ENCODE measurements at regions not wholly inside any gene's neighbourhood (a gene's known extent, or its start where the extent isn't known, plus 50 kb on each side); places are given as distances from the start of the nearest gene placed in this dataset.

GRCh38 chr6:54057058-54057457 lies 54.2 kb upstream of the MLIP start:
- ChIA-PET POLR2A (no interaction called here), CTCF (interaction anchor here (1.5 kb wide), 1 partner anchor 101 kb away, joined by 5 read pairs; no protein-coding TSS in a partner anchor)
- Histone ChIP-seq H3K36me3 (ENCODE audit: control insufficient read depth in 2 of 2, insufficient read depth in 1 of 2, low read length in 2 of 2) (no peaks in the 10 kb centered on the region), H3K27ac (ENCODE audit: extremely low read depth, low read depth, low read length) (no peak overlapping the region), H3K9me3 (ENCODE audit: control insufficient read depth, insufficient read depth, low read depth, low read length) (no peaks in the 10 kb centered on the region), H3K4me3 (ENCODE audit: low read depth, low read length) (no peak overlapping the region), H3K4me1 (ENCODE audit: control insufficient read depth, insufficient read depth, low read length) (peaks cover 3% of the 10 kb centered on the region; the same call in 1 of the 2 replicates)
- TF ChIP-seq YY1 (tag by site-specific recombination; IDR thresholded peaks at IDR 0.05) (no peak), IKZF3 (tag by site-specific recombination; IDR thresholded peaks at IDR 0.05) (no peak), RBAK (tag by site-specific recombination; IDR thresholded peaks at IDR 0.05) (no peak), ZBTB11 (tag by site-specific recombination; conservative IDR thresholded peaks at IDR 0.05; ENCODE audit: low read depth) (no peak), BCL11B (tag by site-specific recombination; IDR thresholded peaks at IDR 0.05; ENCODE audit: low read depth) (no peak), ZNF777 (tag by site-specific recombination; IDR thresholded peaks at IDR 0.05; ENCODE audit: borderline replicate concordance) (no peak)

GRCh38 chr6:54058236-54058635 lies 53.0 kb upstream of the MLIP start:
- H3K4me1 ChIP-seq (ENCODE audit: control insufficient read depth, insufficient read depth, low read length) = peaks cover 3% of the 10 kb centered on the region; the same call in 1 of the 2 replicates
- no peaks in the 10 kb centered on the region for H3K36me3 ChIP-seq (ENCODE audit: control insufficient read depth in 2 of 2, insufficient read depth in 1 of 2, low read length in 2 of 2)
- CTCF ChIA-PET = interaction anchor here (0.6 to 0.7 kb wide), 3 partner anchors 169 to 686 kb away, joined by 3 to 5 read pairs (median 3); no protein-coding TSS in a partner anchor
- POLR2A ChIA-PET = no interaction called here
- no peaks in the 10 kb centered on the region for H3K9me3 ChIP-seq (ENCODE audit: control insufficient read depth, insufficient read depth, low read depth, low read length)
- TF ChIP-seq ZNF830 (tag by site-specific recombination; IDR thresholded peaks at IDR 0.05; ENCODE audit: low read depth) = no peak
- H3K27ac ChIP-seq (ENCODE audit: extremely low read depth, low read depth, low read length) = no peak overlapping the region
- H3K4me3 ChIP-seq (ENCODE audit: low read depth, low read length) = no peak overlapping the region

- Histone ChIP-seq H3K36me3 (ENCODE audit: control insufficient read depth in 2 of 2, insufficient read depth in 1 of 2, low read length in 2 of 2) (no peaks in the 10 kb centered on the region), H3K4me1 (ENCODE audit: control insufficient read depth, insufficient read depth, low read length) (no peaks in the 10 kb centered on the region), H3K9me3 (ENCODE audit: control insufficient read depth, insufficient read depth, low read depth, low read length) (no peaks in the 10 kb centered on the region), H3K27ac (ENCODE audit: extremely low read depth, low read depth, low read length) (no peak overlapping the region), H3K4me3 (ENCODE audit: low read depth, low read length) (no peak overlapping the region)
- TF ChIP-seq GLI4 (tag by site-specific recombination; IDR thresholded peaks at IDR 0.05) (no peak), ZNF610 (tag by site-specific recombination; IDR thresholded peaks at IDR 0.05; ENCODE audit: borderline replicate concordance) (no peak), ZNF449 (tag by site-specific recombination; IDR thresholded peaks at IDR 0.05) (no peak), ZNF704 (tag by site-specific recombination; IDR thresholded peaks at IDR 0.05) (no peak)
- POLR2A ChIA-PET = no interaction called here
- CTCF ChIA-PET = no interaction called here
These were observed 51.6 kb upstream of the MLIP start for GRCh38 chr6:54059683-54060082.

GRCh38 chr6:54060286-54060685 lies 51.0 kb upstream of the MLIP start:
- no peak overlapping the region for H3K4me3 ChIP-seq (ENCODE audit: low read depth, low read length)
- no peaks in the 10 kb centered on the region for H3K36me3 ChIP-seq (ENCODE audit: control insufficient read depth in 2 of 2, insufficient read depth in 1 of 2, low read length in 2 of 2)
- no peak overlapping the region for H3K27ac ChIP-seq (ENCODE audit: extremely low read depth, low read depth, low read length)
- peak; percentile 62 for TF ChIP-seq ZNF629 (tag by site-specific recombination; IDR thresholded peaks at IDR 0.05)
- TF ChIP-seq HIC1 (tag by site-specific recombination; IDR thresholded peaks at IDR 0.05) = peak; percentile 58
- peak; percentile 66; the same call in 1 of the 2 replicates for TF ChIP-seq ZBTB21 (tag by site-specific recombination; IDR thresholded peaks at IDR 0.05)
- TF ChIP-seq ZNF488 (tag by site-specific recombination; IDR thresholded peaks at IDR 0.05) = no peak
- no peaks in the 10 kb centered on the region for H3K9me3 ChIP-seq (ENCODE audit: control insufficient read depth, insufficient read depth, low read depth, low read length)
- POLR2A ChIA-PET = no interaction called here
- CTCF ChIA-PET = interaction anchor here (1.2 kb wide), 1 partner anchor 34 kb away, joined by 3 read pairs; no protein-coding TSS in a partner anchor
- H3K4me1 ChIP-seq (ENCODE audit: control insufficient read depth, insufficient read depth, low read length) = no peaks in the 10 kb centered on the region

Measured in HEK293 (cell line).